H1 (cell line): ENCODE measurements at regions not wholly inside any gene's neighbourhood (a gene's known extent, or its start where the extent isn't known, plus 50 kb on each side); places are given as distances from the start of the nearest gene placed in this dataset.

Experiments
- CTCF ChIA-PET: fragments of 300-600 bp; sonication (Branson Sonifier 250); formaldehyde crosslinking; loops from one replicate; lab custom pipeline; 2021; ENCODE audit not compliant: partially characterized antibody; lab: Charles Lee
- POLR2A ChIA-PET: fragments of 300-600 bp; sonication (Branson Sonifier 250); formaldehyde crosslinking; loops from one replicate; lab custom pipeline; 2021; ENCODE audit warnings: inconsistent platforms; ENCODE audit not compliant: partially characterized antibody; lab: Charles Lee
- DNase-seq, 2 experiments: peaks; one replicate each; pipeline versions ENCODE4 v3.0.0 to v3.0.0-alpha.2; 2010 to 2022; ENCODE audit warnings: low spot score in 2 of 2, low read depth in 1 of 2, mixed read lengths in 1 of 2
- FAIRE-seq: peaks from 2 replicates; lab custom pipeline; 2011; peaks lifted over from hg19 to GRCh38; lab: Jason Lieb, UNC
- H2AFZ ChIP-seq: 2 replicates; pipeline ENCODE4 v1.8.1; 2012; ENCODE audit warnings: low read length, inconsistent platforms
- H2AK5ac ChIP-seq: 2 replicates; pipeline ENCODE4 v1.6.1; 2013; ENCODE audit warnings: low read depth, low read length
- H2BK120ac ChIP-seq: replicated peaks from 2 replicates; pipeline ENCODE3; 2013; ENCODE audit warnings: low read depth, low read length, inconsistent platforms
- H2BK12ac ChIP-seq: 2 replicates; pipeline ENCODE4 v1.6.1; 2013; ENCODE audit warnings: low read depth, low read length
- H2BK15ac ChIP-seq: 2 replicates; pipeline ENCODE4 v1.6.1; 2013; ENCODE audit warnings: low read length
- H2BK20ac ChIP-seq: 2 replicates; pipeline ENCODE4 v1.6.1; 2013; ENCODE audit warnings: low read length
- H2BK5ac ChIP-seq: 2 replicates; pipeline ENCODE4 v1.6.1; 2013; ENCODE audit warnings: low read depth, low read length
- H3K14ac ChIP-seq: 2 replicates; pipeline ENCODE4 v1.6.1; 2013; ENCODE audit warnings: inconsistent platforms; ENCODE audit not compliant: insufficient read length
- H3K18ac ChIP-seq: 2 replicates; pipeline ENCODE4 v1.6.1; 2013; ENCODE audit warnings: low read length; ENCODE audit errors: extremely low read depth
- H3K23ac ChIP-seq: 2 replicates; pipeline ENCODE4 v1.6.1; 2013; ENCODE audit warnings: inconsistent platforms; ENCODE audit not compliant: insufficient read length
- H3K23me2 ChIP-seq: 2 replicates; pipeline ENCODE4 v1.6.1; 2013; ENCODE audit warnings: low read depth, low read length
- H3K27ac ChIP-seq: 2 replicates; pipeline ENCODE4 v1.6.1; 2011; ENCODE audit warnings: low read depth, low read length, inconsistent platforms
- H3K27me3 ChIP-seq, 4 experiments: replicated peaks in 1 of 4; 1 replicate in 1 of 4; 2 replicates in 3 of 4; pipeline versions ENCODE4 v1.6.1 to v1.8.1; 2011 to 2013; ENCODE audit warnings: low read length in 3 of 4, mild to moderate bottlenecking in 3 of 4, inconsistent platforms in 2 of 4, mixed read lengths in 2 of 4, moderate library complexity in 1 of 4; ENCODE audit not compliant: control insufficient read depth in 3 of 4, insufficient read depth in 3 of 4; ENCODE audit errors: extremely low read depth in 1 of 4
- H3K36me3 ChIP-seq, 4 experiments: 2 replicates each; pipeline versions ENCODE4 v1.6.1 to v1.8.1; 2011 to 2013; ENCODE audit warnings: mild to moderate bottlenecking in 4 of 4, low read length in 3 of 4, moderate library complexity in 2 of 4, control low read depth in 1 of 4, inconsistent platforms in 1 of 4; ENCODE audit not compliant: insufficient read depth in 4 of 4, control insufficient read depth in 2 of 4
- H3K4ac ChIP-seq: replicated peaks from 2 replicates; pipeline ENCODE3; 2013; ENCODE audit warnings: low read length, low read depth, mixed read lengths, inconsistent platforms; ENCODE audit not compliant: insufficient read length
- H3K4me1 ChIP-seq, 4 experiments: replicated peaks in 1 of 4; 1 replicate in 1 of 4; 2 replicates in 3 of 4; pipeline versions ENCODE4 v1.6.1 to v1.8.1; 2011 to 2013; ENCODE audit warnings: low read length in 3 of 4, inconsistent platforms in 2 of 4, mixed read lengths in 1 of 4; ENCODE audit not compliant: insufficient read depth in 4 of 4, control insufficient read depth in 3 of 4
- H3K4me2 ChIP-seq, 2 experiments: 2 replicates each; pipeline versions ENCODE4 v1.6.1 to v1.8.1; 2011 to 2013; ENCODE audit warnings: low read depth in 2 of 2, low read length in 2 of 2, control low read depth in 1 of 2, inconsistent platforms in 1 of 2, mild to moderate bottlenecking in 1 of 2; ENCODE audit not compliant: insufficient read depth in 1 of 2
- H3K4me3 ChIP-seq, 4 experiments: fragments of 200-600, 300-600 bp in 1 of 4; sonication (generic), shearing (Covaris generic), sonication (Bioruptor Twin) in 1 of 4; 2 replicates each; pipeline versions ENCODE4 v1.5.1 to v1.8.1; 2011 to 2016; ENCODE audit warnings: low read length in 4 of 4, low read depth in 3 of 4, control low read depth in 2 of 4, inconsistent platforms in 2 of 4, mild to moderate bottlenecking in 2 of 4, mixed read lengths in 1 of 4, moderate library complexity in 1 of 4; ENCODE audit not compliant: insufficient read depth in 2 of 4; ENCODE audit errors: extremely low read depth in 1 of 4
- H3K56ac ChIP-seq: replicated peaks from 2 replicates; pipeline ENCODE3; 2013; ENCODE audit warnings: low read depth, mild to moderate bottlenecking, mixed read lengths, low read length, inconsistent platforms; ENCODE audit not compliant: insufficient read length
- H3K79me1 ChIP-seq: 2 replicates; pipeline ENCODE4 v1.6.1; 2013; ENCODE audit warnings: low read depth, low read length, control low read depth
- H3K79me2 ChIP-seq, 2 experiments: 2 replicates each; pipeline versions ENCODE4 v1.6.1 to v1.8.1; 2012 to 2013; ENCODE audit warnings: low read length in 2 of 2, mild to moderate bottlenecking in 2 of 2, inconsistent platforms in 1 of 2; ENCODE audit not compliant: insufficient read depth in 2 of 2, control insufficient read depth in 1 of 2
- H3K9ac ChIP-seq, 4 experiments: replicated peaks in 1 of 4; 1 replicate in 1 of 4; 2 replicates in 3 of 4; pipeline versions ENCODE4 v1.6.1 to v1.8.1; 2011 to 2013; ENCODE audit warnings: low read depth in 3 of 4, low read length in 3 of 4, control low read depth in 2 of 4, mild to moderate bottlenecking in 2 of 4, moderate library complexity in 2 of 4, inconsistent platforms in 1 of 4; ENCODE audit errors: extremely low read depth in 1 of 4
- H3K9me3 ChIP-seq, 2 experiments: 2 replicates each; pipeline versions ENCODE4 v1.6.1 to v1.8.1; 2012 to 2013; ENCODE audit warnings: mild to moderate bottlenecking in 2 of 2, moderate library complexity in 2 of 2, control low read depth in 1 of 2, inconsistent platforms in 1 of 2, low read depth in 1 of 2, low read length in 1 of 2, mixed read lengths in 1 of 2; ENCODE audit not compliant: insufficient read depth in 2 of 2
- H4K20me1 ChIP-seq, 2 experiments: replicated peaks in 1 of 2; 2 replicates each; pipeline versions ENCODE3 to v1.8.1; 2011 to 2013; ENCODE audit warnings: inconsistent platforms in 2 of 2, low read length in 2 of 2, mild to moderate bottlenecking in 1 of 2; ENCODE audit not compliant: insufficient read depth in 2 of 2, control insufficient read depth in 1 of 2
- H4K5ac ChIP-seq: 2 replicates; pipeline ENCODE4 v1.6.1; 2013; ENCODE audit warnings: low read length, low read depth, mixed read lengths, inconsistent platforms; ENCODE audit not compliant: insufficient read length
- H4K8ac ChIP-seq: 2 replicates; pipeline ENCODE4 v1.8.0; 2013; ENCODE audit warnings: mild to moderate bottlenecking, moderate library complexity, low read length, inconsistent platforms; ENCODE audit not compliant: insufficient read depth; ENCODE audit errors: extremely low read depth
- H4K91ac ChIP-seq: replicated peaks from 2 replicates; pipeline ENCODE3; 2013; ENCODE audit warnings: low read length, mixed read lengths, inconsistent platforms; ENCODE audit not compliant: insufficient read length
- MAFK ChIP-seq: IDR thresholded peaks from 2 replicates; pipeline ENCODE4 v1.6.1; 2012; ENCODE audit warnings: low read depth, mild to moderate bottlenecking, improper control_type of control experiment, low read length
- TEAD4 ChIP-seq: IDR thresholded peaks from 2 replicates; pipeline ENCODE4 v1.6.1; 2012; ENCODE audit warnings: low read depth, low read length, inconsistent platforms, mixed read lengths
- WGBS, 2 experiments: shearing (Covaris generic) in 1 of 2; methylation state at CpG; one replicate each; pipeline versions ENCODE4 v1.1.6 to v1.1.7; 2013 to 2015; ENCODE audit warnings: low lambda C conversion rate in 2 of 2, mixed read lengths in 2 of 2, inconsistent platforms in 1 of 2, low coverage in 1 of 2, missing lambda C conversion rate in 1 of 2; ENCODE audit not compliant: insufficient replicate concordance in 2 of 2, insufficient coverage in 1 of 2, insufficient read length in 1 of 2; ENCODE audit errors: extremely low coverage in 1 of 2, missing lambda C conversion rate in 1 of 2; 5-methylcytosine and 5-hydroxymethylcytosine counted together

GRCh38 chr1:115401676-115402075 is 63.6 kb upstream of the NGF start:
- Histone ChIP-seq H3K23me2 (no peaks in the 10 kb centered on the region), H2AK5ac (no peak overlapping the region), H2BK5ac (no peak overlapping the region), H2BK20ac (no peak overlapping the region), H3K27me3 (no peaks in the 10 kb centered on the region), H3K4ac (no peak overlapping the region), H2BK15ac (no peak overlapping the region), H3K9me3 (no peaks in the 10 kb centered on the region), H3K9ac (no peak overlapping the region), H3K4me3 (no peak overlapping the region), H3K79me1 (no peaks in the 10 kb centered on the region), H3K4me2 (no peak overlapping the region), H3K56ac (no peak overlapping the region), H4K91ac (no peak overlapping the region), H2AFZ (no peak overlapping the region), H3K14ac (no peak overlapping the region), H3K18ac (no peak overlapping the region), H4K8ac (no peak overlapping the region), H3K27ac (no peak overlapping the region), H3K4me1 (no peaks in the 10 kb centered on the region), H3K23ac (no peak overlapping the region), H3K79me2 (no peaks in the 10 kb centered on the region), H4K5ac (no peak overlapping the region), H4K20me1 (no peaks in the 10 kb centered on the region), H3K36me3 (no peaks in the 10 kb centered on the region), H2BK120ac (no peak overlapping the region), H2BK12ac (no peak overlapping the region)
- DNase-seq (no peak), FAIRE-seq (no peak)
- ChIA-PET CTCF (interaction anchor here (0.8 to 1.7 kb wide), 2 partner anchors 11 kb away, joined by 3 to 4 read pairs; no protein-coding TSS in a partner anchor), POLR2A (no interaction called here)
- peak; percentile 57; the same call in 1 of the 2 replicates for TF ChIP-seq MAFK
- TF ChIP-seq TEAD4, result no peak
- WGBS, 2 experiments, result 75% methylated on average over 1 of the region's 1 CpG; no CpG with 5 or more reads in 1 of the 2 experiments
